ENCODE measurements at regions not wholly inside any gene's neighbourhood (a gene's known extent, or its start where the extent isn't known, plus 50 kb on each side); places are given as distances from the start of the nearest gene placed in this dataset.

DNA sequence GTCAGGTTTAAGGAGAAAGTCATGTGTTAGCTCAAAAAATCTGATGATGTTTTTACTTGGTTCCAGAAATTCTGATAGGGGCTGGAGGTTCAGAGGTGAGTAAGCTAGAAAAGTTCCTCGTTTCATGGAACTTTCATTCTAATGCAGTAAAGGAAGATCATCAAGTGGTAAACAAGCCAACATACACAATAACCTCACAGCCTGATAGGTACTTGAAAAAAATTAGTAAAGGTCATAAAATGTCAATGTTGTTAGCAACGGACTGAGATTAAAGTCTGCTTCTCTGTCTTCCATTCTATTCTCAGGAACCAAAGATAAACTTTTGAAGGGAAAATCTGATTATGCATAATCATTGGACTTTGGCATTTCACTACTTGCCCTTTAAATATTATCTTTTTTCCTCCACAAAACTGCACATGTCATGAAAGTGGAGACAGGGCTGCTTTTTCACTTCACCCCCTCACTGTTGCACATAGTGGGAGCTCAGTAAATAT is 165.4 kb upstream of the MAF start:
- ChIA-PET CTCF (interaction anchor here (0.7 kb wide), 1 partner anchor 160 kb away, joined by 4 read pairs; no protein-coding TSS in a partner anchor), POLR2A (no interaction called here)
- DNase-seq (ENCODE audit: extremely low spot score) = no peak
- TF ChIP-seq TARDBP (IDR thresholded peaks at IDR 0.05) = no peak
- TF ChIP-seq FOXK2 (IDR thresholded peaks at IDR 0.05) = no peak
- TF ChIP-seq FOXA1 (IDR thresholded peaks at IDR 0.05) = no peak
- TF ChIP-seq CTBP1 (IDR thresholded peaks at IDR 0.05; ENCODE audit: borderline replicate concordance) = no peak
- no peak for TF ChIP-seq HDGF (IDR thresholded peaks at IDR 0.05; ENCODE audit: borderline replicate concordance)
- no peak for TF ChIP-seq ZNF384 (IDR thresholded peaks at IDR 0.05)
- TF ChIP-seq L3MBTL2 (conservative IDR thresholded peaks at IDR 0.05) = no peak
- no peak for TF ChIP-seq SP1 (IDR thresholded peaks at IDR 0.05)
- no peak for TF ChIP-seq ELF4 (IDR thresholded peaks at IDR 0.05)
- TF ChIP-seq FOXM1 (IDR thresholded peaks at IDR 0.05; ENCODE audit: borderline replicate concordance) = no peak
- TF ChIP-seq BHLHE40 (IDR thresholded peaks at IDR 0.05; ENCODE audit: borderline replicate concordance) = no peak
- TF ChIP-seq SUZ12 (IDR thresholded peaks at IDR 0.05) = no peak
- no peak for TF ChIP-seq NFRKB (IDR thresholded peaks at IDR 0.05)

DNA sequence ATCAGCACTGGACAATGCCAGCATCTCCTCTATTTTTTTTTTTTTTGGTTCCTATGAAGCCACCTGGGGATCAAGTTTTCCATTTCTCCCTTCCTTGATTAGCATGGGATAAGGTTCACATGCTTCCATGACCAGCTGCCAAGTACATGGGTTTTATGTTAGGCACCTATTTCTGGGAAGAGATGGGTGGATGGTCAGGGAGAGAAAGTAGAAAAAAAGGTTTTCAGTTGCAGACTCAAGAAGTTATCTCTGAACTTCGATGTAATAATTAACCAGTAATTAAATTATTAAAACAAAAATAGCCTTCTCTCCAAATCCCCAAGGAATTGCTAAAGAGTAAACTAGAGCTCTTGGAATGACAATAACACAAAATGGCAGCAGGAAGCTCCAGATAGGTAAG is 164.9 kb upstream of the MAF start:
- no peak for DNase-seq (ENCODE audit: extremely low spot score)
- TF ChIP-seq TARDBP (IDR thresholded peaks at IDR 0.05) (no peak), HDGF (IDR thresholded peaks at IDR 0.05; ENCODE audit: borderline replicate concordance) (no peak), BHLHE40 (IDR thresholded peaks at IDR 0.05; ENCODE audit: borderline replicate concordance) (no peak), ZNF384 (IDR thresholded peaks at IDR 0.05) (no peak), L3MBTL2 (conservative IDR thresholded peaks at IDR 0.05) (no peak), LEF1 (IDR thresholded peaks at IDR 0.05; ENCODE audit: borderline replicate concordance) (no peak), ELF4 (IDR thresholded peaks at IDR 0.05) (no peak), SP1 (IDR thresholded peaks at IDR 0.05) (no peak), CTBP1 (IDR thresholded peaks at IDR 0.05; ENCODE audit: borderline replicate concordance) (no peak), SUZ12 (IDR thresholded peaks at IDR 0.05) (no peak), ARNT (IDR thresholded peaks at IDR 0.05) (no peak)
- POLR2A ChIA-PET = no interaction called here
- CTCF ChIA-PET = interaction anchor here (0.6 to 0.7 kb wide), 2 partner anchors 125 to 159 kb away, joined by 4 read pairs; no protein-coding TSS in a partner anchor

DNA sequence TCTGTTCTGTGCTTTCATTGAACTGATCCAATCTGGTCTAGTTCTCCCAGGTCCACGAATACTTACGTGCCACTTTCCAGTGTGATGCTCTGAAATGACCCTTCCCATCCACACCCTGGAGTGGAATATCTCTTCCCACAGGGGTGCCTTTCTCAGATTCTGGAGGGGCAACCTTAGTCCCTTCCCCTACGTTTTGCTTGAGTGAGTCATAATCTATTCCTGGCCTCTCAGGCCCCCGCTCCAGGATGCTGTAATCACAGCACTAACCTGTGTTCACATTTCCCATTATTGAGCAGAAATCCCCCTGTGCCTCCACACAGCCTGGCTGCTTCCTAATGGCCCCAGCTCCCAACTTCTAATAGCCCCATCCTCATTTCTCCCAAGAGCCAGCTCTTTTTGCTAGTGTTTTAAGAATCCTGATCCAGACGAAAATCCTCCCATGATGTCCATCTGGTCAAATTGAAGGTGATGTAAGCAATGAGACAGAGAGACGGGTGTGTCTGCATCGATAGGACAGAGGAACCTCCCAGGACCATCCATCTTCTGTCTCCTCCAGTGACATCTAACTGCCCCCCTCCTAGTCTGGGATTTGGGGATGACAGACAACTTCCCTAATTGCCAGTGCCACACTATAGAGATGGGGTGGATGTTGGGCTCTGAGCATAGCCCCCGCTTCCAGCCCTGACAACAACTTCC is 164.0 kb upstream of the MAF start:
- DNase-seq (ENCODE audit: extremely low spot score) = no peak
- ChIA-PET CTCF (interaction anchor here (0.6 kb wide), 1 partner anchor 125 kb away, joined by 4 read pairs; no protein-coding TSS in a partner anchor), POLR2A (no interaction called here)
- TF ChIP-seq TARDBP (IDR thresholded peaks at IDR 0.05) (no peak), ZNF384 (IDR thresholded peaks at IDR 0.05) (no peak), ARNT (IDR thresholded peaks at IDR 0.05) (no peak), BHLHE40 (IDR thresholded peaks at IDR 0.05; ENCODE audit: borderline replicate concordance) (no peak), SUZ12 (IDR thresholded peaks at IDR 0.05) (no peak), L3MBTL2 (conservative IDR thresholded peaks at IDR 0.05) (no peak), FOXA1 (IDR thresholded peaks at IDR 0.05) (no peak), NFRKB (IDR thresholded peaks at IDR 0.05) (no peak), ELF4 (IDR thresholded peaks at IDR 0.05) (no peak), CTBP1 (IDR thresholded peaks at IDR 0.05; ENCODE audit: borderline replicate concordance) (no peak), SP1 (IDR thresholded peaks at IDR 0.05) (no peak)

DNA sequence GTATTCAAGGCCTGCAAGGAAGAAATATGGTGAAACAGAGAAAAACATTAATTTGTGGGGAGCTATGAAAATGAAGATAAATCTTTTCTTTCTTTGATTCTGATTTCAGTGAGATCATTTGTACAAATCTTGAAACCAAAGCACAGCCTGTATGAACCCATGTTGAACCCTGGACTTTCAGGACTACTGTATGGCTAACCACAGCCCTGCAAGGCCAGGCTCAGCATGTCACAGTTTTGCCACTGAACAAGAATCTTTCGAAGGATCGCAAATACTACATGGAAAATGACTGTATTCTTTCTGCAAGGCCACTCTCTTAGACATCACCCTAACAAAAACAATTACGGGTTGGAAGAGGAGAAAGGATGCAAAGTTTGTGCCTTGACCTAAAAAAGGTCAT is 161.7 kb upstream of the MAF start:
- ChIA-PET POLR2A (no interaction called here), CTCF (no interaction called here)
- TF ChIP-seq FOXA1 (IDR thresholded peaks at IDR 0.05) = no peak
- TF ChIP-seq CTBP1 (IDR thresholded peaks at IDR 0.05; ENCODE audit: borderline replicate concordance) = no peak
- TF ChIP-seq SUZ12 (IDR thresholded peaks at IDR 0.05) = no peak
- TF ChIP-seq FOXM1 (IDR thresholded peaks at IDR 0.05; ENCODE audit: borderline replicate concordance) = no peak
- TF ChIP-seq NFRKB (IDR thresholded peaks at IDR 0.05) = no peak
- no peak for TF ChIP-seq L3MBTL2 (conservative IDR thresholded peaks at IDR 0.05)
- no peak for TF ChIP-seq HDGF (IDR thresholded peaks at IDR 0.05; ENCODE audit: borderline replicate concordance)
- no peak for TF ChIP-seq TARDBP (IDR thresholded peaks at IDR 0.05)
- no peak for TF ChIP-seq ARNT (IDR thresholded peaks at IDR 0.05)
- TF ChIP-seq FOXK2 (IDR thresholded peaks at IDR 0.05) = no peak
- TF ChIP-seq, protein P1, sequence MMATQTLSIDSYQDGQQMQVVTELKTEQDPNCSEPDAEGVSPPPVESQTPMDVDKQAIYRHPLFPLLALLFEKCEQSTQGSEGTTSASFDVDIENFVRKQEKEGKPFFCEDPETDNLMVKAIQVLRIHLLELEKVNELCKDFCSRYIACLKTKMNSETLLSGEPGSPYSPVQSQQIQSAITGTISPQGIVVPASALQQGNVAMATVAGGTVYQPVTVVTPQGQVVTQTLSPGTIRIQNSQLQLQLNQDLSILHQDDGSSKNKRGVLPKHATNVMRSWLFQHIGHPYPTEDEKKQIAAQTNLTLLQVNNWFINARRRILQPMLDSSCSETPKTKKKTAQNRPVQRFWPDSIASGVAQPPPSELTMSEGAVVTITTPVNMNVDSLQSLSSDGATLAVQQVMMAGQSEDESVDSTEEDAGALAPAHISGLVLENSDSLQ (IDR thresholded peaks at IDR 0.05) = no peak
- no peak for TF ChIP-seq ZNF384 (IDR thresholded peaks at IDR 0.05)
- no peak for TF ChIP-seq BHLHE40 (IDR thresholded peaks at IDR 0.05; ENCODE audit: borderline replicate concordance)
- no peak for TF ChIP-seq ELF4 (IDR thresholded peaks at IDR 0.05)
- TF ChIP-seq SP1 (IDR thresholded peaks at IDR 0.05) = no peak
- TF ChIP-seq LEF1 (IDR thresholded peaks at IDR 0.05; ENCODE audit: borderline replicate concordance) = no peak
- no peak for DNase-seq (ENCODE audit: extremely low spot score)

DNA sequence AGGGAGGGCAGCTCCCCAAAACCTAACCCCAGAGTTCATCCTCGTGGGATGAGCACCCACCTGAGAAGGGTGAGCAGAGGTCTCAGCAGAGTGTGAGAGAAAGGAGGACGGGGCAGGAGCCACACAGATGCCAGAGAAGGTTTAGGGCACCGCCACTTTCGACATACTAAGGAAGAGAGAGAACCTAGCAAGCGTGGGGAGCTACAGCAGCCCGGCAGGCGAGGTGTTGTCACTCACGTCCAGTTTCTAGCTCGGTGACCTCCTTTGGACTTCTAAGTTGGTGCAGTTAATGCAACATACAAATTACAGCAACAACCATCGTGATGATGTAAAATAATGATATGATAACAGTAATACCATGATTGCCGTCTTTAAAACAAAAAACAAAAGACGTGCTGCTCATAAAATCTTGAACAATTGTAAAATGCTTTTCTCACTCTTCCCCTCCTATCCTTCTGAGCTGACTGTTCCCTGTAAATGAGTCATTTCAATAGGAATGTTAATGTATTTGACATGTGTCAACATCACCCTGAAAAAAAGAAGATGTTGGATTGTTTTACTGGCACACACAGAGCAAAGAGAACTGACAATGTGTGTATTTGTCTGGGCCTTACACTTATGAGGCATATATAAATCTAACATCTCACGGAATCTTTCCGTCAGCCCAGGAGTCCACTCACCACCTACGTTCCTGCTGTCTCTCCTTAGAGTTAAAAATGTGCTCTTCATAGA is 158.2 kb upstream of the MAF start:
- CTCF ChIA-PET = no interaction called here
- no peak for TF ChIP-seq FOXM1 (IDR thresholded peaks at IDR 0.05; ENCODE audit: borderline replicate concordance)
- TF ChIP-seq NFRKB (IDR thresholded peaks at IDR 0.05) = no peak
- no peak for TF ChIP-seq SP1 (IDR thresholded peaks at IDR 0.05)
- TF ChIP-seq L3MBTL2 (conservative IDR thresholded peaks at IDR 0.05) = no peak
- TF ChIP-seq ZNF384 (IDR thresholded peaks at IDR 0.05) = no peak
- no peak for TF ChIP-seq LEF1 (IDR thresholded peaks at IDR 0.05; ENCODE audit: borderline replicate concordance)
- no peak for TF ChIP-seq ELF4 (IDR thresholded peaks at IDR 0.05)
- TF ChIP-seq BHLHE40 (IDR thresholded peaks at IDR 0.05; ENCODE audit: borderline replicate concordance) = no peak
- TF ChIP-seq ARNT (IDR thresholded peaks at IDR 0.05) = no peak
- TF ChIP-seq FOXA1 (IDR thresholded peaks at IDR 0.05) = no peak
- TF ChIP-seq, protein P1 (IDR thresholded peaks at IDR 0.05) = no peak
- TF ChIP-seq CTBP1 (IDR thresholded peaks at IDR 0.05; ENCODE audit: borderline replicate concordance) = no peak
- no peak for TF ChIP-seq HDGF (IDR thresholded peaks at IDR 0.05; ENCODE audit: borderline replicate concordance)
- TF ChIP-seq FOXK2 (IDR thresholded peaks at IDR 0.05) = no peak
- TF ChIP-seq SUZ12 (IDR thresholded peaks at IDR 0.05) = no peak
- TF ChIP-seq TARDBP (IDR thresholded peaks at IDR 0.05) = no peak
- no peak for DNase-seq (ENCODE audit: extremely low spot score)
- POLR2A ChIA-PET = no interaction called here
